CD4-positive, alpha-beta T cell (primary cell): ENCODE measurements at regions not wholly inside any gene's neighbourhood (a gene's known extent, or its start where the extent isn't known, plus 50 kb on each side); places are given as distances from the start of the nearest gene placed in this dataset.

Experiments used
- ATAC-seq: fragments of 200-7000 bp; cut with Tn5 transposase; one replicate; pipeline ENCODE4 v1.10.0; 2022; ENCODE audit warnings: mild to moderate bottlenecking; ENCODE audit not compliant: poor library complexity
- CTCF ChIA-PET: fragments of 350-600 bp; sonication (Branson Sonifier 250); formaldehyde crosslinking; loops from one replicate; lab custom pipeline; 2021; ENCODE audit warnings: antibody characterized with exemption, inconsistent platforms; lab: Charles Lee
- POLR2A ChIA-PET: fragments of 350-600 bp; sonication (Branson Sonifier 250); formaldehyde crosslinking; loops from one replicate; lab custom pipeline; 2021; ENCODE audit warnings: antibody characterized with exemption, inconsistent platforms; lab: Charles Lee
- DNase-seq, 14 experiments: peaks; one replicate each; pipeline ENCODE4 v3.0.0-alpha.2; 2013 to 2020; ENCODE audit warnings: mixed read lengths in 2 of 14
- H3K27ac ChIP-seq, 2 donors: one replicate each; pipeline versions ENCODE4 v1.5.1 to v1.7.0; 2013; ENCODE audit warnings: low read length in 2 of 2, low read depth in 1 of 2, mild to moderate bottlenecking in 1 of 2
- H3K27me3 ChIP-seq, 2 experiments: 1 replicate in 1 of 2; 2 replicates in 1 of 2; pipeline versions ENCODE4 v1.6.1 to v1.7.0; 2013; ENCODE audit warnings: low read length in 2 of 2, control low read depth in 1 of 2, mild to moderate bottlenecking in 1 of 2, moderate library complexity in 1 of 2; ENCODE audit not compliant: insufficient read depth in 2 of 2, control insufficient read depth in 1 of 2
- H3K36me3 ChIP-seq: one replicate; pipeline ENCODE4 v1.6.1; 2013; ENCODE audit warnings: low read length, control low read depth; ENCODE audit not compliant: insufficient read depth
- H3K4me1 ChIP-seq: one replicate; pipeline ENCODE4 v1.6.1; 2013; ENCODE audit warnings: low read length, control low read depth; ENCODE audit not compliant: insufficient read depth
- H3K4me3 ChIP-seq: one replicate; pipeline ENCODE4 v1.5.1; 2013; ENCODE audit warnings: mild to moderate bottlenecking, low read length, moderate library complexity
- H3K9me3 ChIP-seq, 2 experiments: 1 replicate in 1 of 2; 2 replicates in 1 of 2; pipeline versions ENCODE4 v1.6.1 to v1.7.0; 2013; ENCODE audit warnings: low read length in 2 of 2, mild to moderate bottlenecking in 2 of 2, control low read depth in 1 of 2, moderate library complexity in 1 of 2; ENCODE audit not compliant: control insufficient read depth in 1 of 2, insufficient read depth in 1 of 2
- H3K27ac Mint-ChIP-seq: one replicate; pipeline ENCODE4 v1.8.0; 2020; ENCODE audit warnings: mixed read lengths
- H3K27me3 Mint-ChIP-seq: one replicate; pipeline ENCODE4 v1.8.0; 2021; ENCODE audit warnings: mixed read lengths
- H3K36me3 Mint-ChIP-seq: one replicate; pipeline ENCODE4 v1.8.0; 2021; ENCODE audit warnings: low read depth, mixed read lengths
- H3K4me1 Mint-ChIP-seq: one replicate; pipeline ENCODE4 v1.8.0; 2021; ENCODE audit warnings: low read depth, mixed read lengths
- H3K4me3 Mint-ChIP-seq: one replicate; pipeline ENCODE4 v1.8.0; 2020; ENCODE audit warnings: mild to moderate bottlenecking, mixed read lengths
- H3K9me3 Mint-ChIP-seq: one replicate; pipeline ENCODE4 v1.8.0; 2020; ENCODE audit warnings: mixed read lengths
- intact Hi-C, 2 experiments: fragments of 100-400 bp; cut with DNase I in 1 of 2; cut with micrococcal nuclease in 1 of 2; formaldehyde crosslinking; loops; one replicate each; pipeline versions ENCODE4 v1.15.1 to v1.9.0; 2023 to 2025; cut with DNase I, micrococcal nuclease
- TF ChIP-seq, protein P1 (sequence below): fragments of 200-600 bp; IDR thresholded peaks from one replicate; pipeline ENCODE4 v1.8.0; 2022; ENCODE audit warnings: antibody characterized with exemption, mild to moderate bottlenecking

DNA sequence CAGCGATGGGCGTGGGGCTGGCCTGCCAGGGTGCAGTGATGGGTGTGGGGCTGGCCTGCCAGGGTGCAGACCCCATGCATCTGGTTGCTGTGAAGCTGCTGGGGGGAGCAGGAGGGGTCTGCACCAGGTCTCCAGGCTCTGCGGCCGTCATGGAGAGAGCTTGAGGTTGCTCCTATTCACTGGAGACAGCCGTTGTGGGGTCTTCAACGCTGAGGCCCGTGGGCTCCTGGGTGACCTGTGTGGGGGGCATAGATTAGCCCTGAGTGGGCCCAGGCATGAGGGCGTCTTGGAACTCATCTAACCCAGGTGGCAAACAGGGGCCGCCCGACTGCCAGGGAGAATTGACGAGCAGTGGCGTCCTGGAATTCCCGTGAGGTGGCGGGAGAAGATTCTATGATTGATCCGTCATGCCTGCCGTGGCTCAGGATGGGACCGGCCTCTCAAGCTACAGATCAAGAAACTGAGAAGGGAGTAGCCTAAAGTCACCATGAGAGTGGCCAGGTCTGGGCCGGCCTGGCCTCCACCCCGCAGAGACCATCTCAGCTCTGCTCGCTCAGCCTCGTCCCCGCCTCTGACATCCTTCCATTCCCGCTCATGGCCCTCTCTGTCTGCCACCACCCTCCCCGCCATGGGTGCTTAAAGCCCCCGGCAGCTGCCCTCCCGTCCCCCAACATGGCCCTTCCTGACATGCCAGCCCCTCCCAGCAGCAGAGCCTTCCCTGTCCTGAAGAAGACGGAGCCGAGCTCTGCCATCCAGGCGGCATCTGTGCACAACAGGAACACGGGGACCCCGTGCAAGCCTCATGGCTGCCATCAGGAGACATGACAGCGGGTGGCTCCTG lies 50.7 kb upstream of the ACSF3 start:
- intact Hi-C loops: no loop called here

DNA sequence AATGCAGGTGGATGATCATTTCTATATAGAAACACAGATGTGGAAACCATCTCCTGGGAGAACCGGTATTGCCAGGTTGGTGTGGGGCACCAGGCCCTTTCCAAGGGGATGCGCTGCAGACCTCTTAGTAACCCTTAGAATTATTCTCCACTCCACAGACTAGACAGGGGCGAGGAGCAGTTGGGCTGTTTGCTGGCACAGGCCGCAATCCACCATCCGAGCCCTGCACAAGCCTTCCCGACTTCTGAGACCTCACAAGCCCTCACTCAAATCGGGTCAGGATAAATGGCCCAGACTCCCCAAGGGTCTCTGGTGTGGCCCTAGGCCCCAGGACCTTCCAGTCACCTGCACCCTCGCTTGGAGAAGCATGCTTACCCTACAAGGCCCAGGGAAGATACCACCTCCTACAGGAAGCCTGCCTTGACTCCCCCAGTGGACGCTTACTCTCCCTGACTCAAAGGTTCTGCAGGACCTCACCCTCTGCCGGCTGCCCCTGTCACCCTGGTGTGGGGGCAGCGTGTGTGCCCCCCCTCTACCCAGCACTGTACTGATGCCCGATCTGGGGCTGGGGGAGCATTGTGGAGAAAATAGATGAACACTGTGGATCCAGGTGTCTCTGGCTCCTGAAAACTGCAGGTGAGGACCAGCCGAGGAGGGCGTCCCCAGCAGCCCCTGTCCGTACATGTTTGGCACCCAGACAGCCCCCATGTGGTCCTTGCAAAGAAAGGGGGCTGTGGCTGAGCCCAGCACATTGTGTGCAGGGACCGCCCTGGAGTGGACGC lies 49.8 kb upstream of the ACSF3 start:
- H3K27me3 Mint-ChIP-seq: no peaks in the 10 kb centered on the region
- intact Hi-C loops: no loop called here

More for the DNA sequence above, 50.7 kb upstream of the ACSF3 start:
- no peaks in the 10 kb centered on the region for H3K4me1 Mint-ChIP-seq
- no peaks in the 10 kb centered on the region for H3K9me3 ChIP-seq
- TF ChIP-seq, protein P1, sequence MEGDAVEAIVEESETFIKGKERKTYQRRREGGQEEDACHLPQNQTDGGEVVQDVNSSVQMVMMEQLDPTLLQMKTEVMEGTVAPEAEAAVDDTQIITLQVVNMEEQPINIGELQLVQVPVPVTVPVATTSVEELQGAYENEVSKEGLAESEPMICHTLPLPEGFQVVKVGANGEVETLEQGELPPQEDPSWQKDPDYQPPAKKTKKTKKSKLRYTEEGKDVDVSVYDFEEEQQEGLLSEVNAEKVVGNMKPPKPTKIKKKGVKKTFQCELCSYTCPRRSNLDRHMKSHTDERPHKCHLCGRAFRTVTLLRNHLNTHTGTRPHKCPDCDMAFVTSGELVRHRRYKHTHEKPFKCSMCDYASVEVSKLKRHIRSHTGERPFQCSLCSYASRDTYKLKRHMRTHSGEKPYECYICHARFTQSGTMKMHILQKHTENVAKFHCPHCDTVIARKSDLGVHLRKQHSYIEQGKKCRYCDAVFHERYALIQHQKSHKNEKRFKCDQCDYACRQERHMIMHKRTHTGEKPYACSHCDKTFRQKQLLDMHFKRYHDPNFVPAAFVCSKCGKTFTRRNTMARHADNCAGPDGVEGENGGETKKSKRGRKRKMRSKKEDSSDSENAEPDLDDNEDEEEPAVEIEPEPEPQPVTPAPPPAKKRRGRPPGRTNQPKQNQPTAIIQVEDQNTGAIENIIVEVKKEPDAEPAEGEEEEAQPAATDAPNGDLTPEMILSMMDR: no peak
- H3K36me3 ChIP-seq: no peaks in the 10 kb centered on the region
- H3K4me3 Mint-ChIP-seq: no peak overlapping the region
- H3K27me3 Mint-ChIP-seq: no peaks in the 10 kb centered on the region
- H3K4me3 ChIP-seq: no peak overlapping the region
- CTCF ChIA-PET: no interaction called here
- H3K9me3 Mint-ChIP-seq: peaks cover 2% of the 10 kb centered on the region
- no peak overlapping the region for H3K27ac ChIP-seq
- H3K4me1 ChIP-seq: no peaks in the 10 kb centered on the region
- no peaks in the 10 kb centered on the region for H3K36me3 Mint-ChIP-seq
- ATAC-seq: no peak
- no peak overlapping the region for H3K27ac Mint-ChIP-seq
- peak in 1 of 14 experiments; percentile 1 for DNase-seq
- no peaks in the 10 kb centered on the region for H3K27me3 ChIP-seq
- POLR2A ChIA-PET: no interaction called here

More for the DNA sequence above, 49.8 kb upstream of the ACSF3 start:
- TF ChIP-seq, protein P1: no peak
- Mint-ChIP-seq H3K27ac (no peak overlapping the region), H3K36me3 (no peaks in the 10 kb centered on the region), H3K9me3 (peaks cover 2% of the 10 kb centered on the region), H3K4me1 (no peaks in the 10 kb centered on the region), H3K4me3 (no peak overlapping the region)
- no peaks in the 10 kb centered on the region for H3K27me3 ChIP-seq
- ATAC-seq: no peak
- H3K27ac ChIP-seq: no peak overlapping the region
- no peaks in the 10 kb centered on the region for H3K36me3 ChIP-seq
- no peaks in the 10 kb centered on the region for H3K9me3 ChIP-seq
- no peak overlapping the region for H3K4me3 ChIP-seq
- no peaks in the 10 kb centered on the region for H3K4me1 ChIP-seq
- CTCF ChIA-PET: no interaction called here
- POLR2A ChIA-PET: no interaction called here
- peak in 1 of 14 experiments; percentile 1 for DNase-seq
